NB4 (cell line): ENCODE measurements at regions not wholly inside any gene's neighbourhood (a gene's known extent, or its start where the extent isn't known, plus 50 kb on each side); places are given as distances from the start of the nearest gene placed in this dataset.
"Not testable (repeated sequence)": the region's sequence is repeated elsewhere in the genome, so short reads cannot be mapped to it uniquely, and the experiment has no call there.

Experiments
- DNase-seq: peaks from one replicate; pipeline ENCODE4 v3.0.0; 2010; ENCODE audit warnings: low read depth
- H3K4me3 ChIP-seq: one replicate; pipeline ENCODE4 v1.5.1; 2011; ENCODE audit warnings: mild to moderate bottlenecking, low read depth, low read length, moderate library complexity
- CTCF ChIP-seq: IDR thresholded peaks from one replicate; pipeline ENCODE4 v1.5.1; 2012; ENCODE audit warnings: low read depth, low read length
- MAX ChIP-seq: IDR thresholded peaks from 2 replicates; pipeline ENCODE4 v1.6.1; 2011; ENCODE audit warnings: low read depth, low read length
- MYC ChIP-seq: IDR thresholded peaks from 2 replicates; pipeline ENCODE4 v1.6.1; 2011; ENCODE audit warnings: low read depth, low read length
- POLR2A ChIP-seq: IDR thresholded peaks from 2 replicates; pipeline ENCODE4 v1.6.1; 2011; ENCODE audit warnings: mild to moderate bottlenecking; ENCODE audit not compliant: insufficient read length; ENCODE audit errors: extremely low read depth

- no peak for DNase-seq
- no peak for TF ChIP-seq POLR2A
- TF ChIP-seq CTCF: no peak
- no peak for TF ChIP-seq MAX
- TF ChIP-seq MYC: no peak
- H3K4me3 ChIP-seq: no peak overlapping the region
Observed at GRCh38 chr22:23484651-23485050, 95.4 kb downstream of the IGLL1 start.

- TF ChIP-seq POLR2A (no peak), MAX (no peak), CTCF (no peak), MYC (no peak)
- DNase-seq: no peak
- H3K4me3 ChIP-seq: no peak overlapping the region
Observed at GRCh38 chr22:23481369-23481768, 98.7 kb downstream of the IGLL1 start.

GRCh38 chr22:23478175-23478574 is 101.9 kb downstream of the IGLL1 start:
- peak; percentile 67 for DNase-seq
- no peak overlapping the region for H3K4me3 ChIP-seq
- no peak for TF ChIP-seq CTCF

GRCh38 chr22:23474531-23474930 is 105.6 kb downstream of the IGLL1 start:
- H3K4me3 ChIP-seq, DNase-seq: not testable (repeated sequence)

- TF ChIP-seq MAX (no peak), POLR2A (no peak), CTCF (no peak), MYC (no peak)
- DNase-seq: no peak
Observed at GRCh38 chr22:23473901-23474300, 106.2 kb downstream of the IGLL1 start.

GRCh38 chr22:23472376-23472775 is 107.7 kb downstream of the IGLL1 start:
- not testable (repeated sequence) for H3K4me3 ChIP-seq

More at GRCh38 chr22:23473901-23474300, 106.2 kb downstream of the IGLL1 start:
- H3K4me3 ChIP-seq: no peak overlapping the region

GRCh38 chr22:23471698-23472097 is 108.4 kb downstream of the IGLL1 start:
- TF ChIP-seq POLR2A (no peak), MAX (no peak), MYC (no peak), CTCF (no peak)
- no peak for DNase-seq

More at GRCh38 chr22:23472376-23472775, 107.7 kb downstream of the IGLL1 start:
- DNase-seq: not testable (repeated sequence)

More at GRCh38 chr22:23471698-23472097, 108.4 kb downstream of the IGLL1 start:
- H3K4me3 ChIP-seq: no peak overlapping the region
